ENCODE measurements at regions not wholly inside any gene's neighbourhood (a gene's known extent, or its start where the extent isn't known, plus 50 kb on each side); places are given as distances from the start of the nearest gene placed in this dataset.
"Not testable (repeated sequence)": the region's sequence is repeated elsewhere in the genome, so short reads cannot be mapped to it uniquely, and the experiment has no call there.

- peak; percentile 82 for DNase-seq
Measured at GRCh38 chr2:237217995-237218616, 132.4 kb downstream of the COPS8 start.

- DNase-seq = peak; percentile 88
Measured at GRCh38 chr2:237218756-237219155, 133.1 kb downstream of the COPS8 start.

- DNase-seq = peak; percentile 79
Measured at GRCh38 chr2:237219826-237220225, 134.1 kb downstream of the COPS8 start.

- DNase-seq = no peak
Measured at GRCh38 chr2:237221443-237221842, 135.8 kb downstream of the COPS8 start.

- DNase-seq = peak; percentile 92
Measured at GRCh38 chr2:237222178-237222577, 136.5 kb downstream of the COPS8 start.

- peak; percentile 35 for DNase-seq
Measured at GRCh38 chr2:237222601-237223041, 136.9 kb downstream of the COPS8 start.

- peak; percentile 100 for DNase-seq
Measured at GRCh38 chr2:237223201-237223861, 137.6 kb downstream of the COPS8 start.

- no peak for DNase-seq
Measured at GRCh38 chr2:237227190-237227589, 141.5 kb downstream of the COPS8 start.

GRCh38 chr2:237227592-237228280 is 142.0 kb downstream of the COPS8 start:
- peak; percentile 92 for DNase-seq

GRCh38 chr2:237228281-237228625 is 142.6 kb downstream of the COPS8 start:
- DNase-seq = no peak

GRCh38 chr2:237229905-237230304 is 144.2 kb downstream of the COPS8 start:
- DNase-seq = no peak

- DNase-seq = no peak
Measured at GRCh38 chr2:237230355-237230754, 144.7 kb downstream of the COPS8 start.

- no peak for DNase-seq
Measured at GRCh38 chr2:237231593-237231992, 145.9 kb downstream of the COPS8 start.

- no peak for DNase-seq
Measured at GRCh38 chr2:237232166-237232565, 146.5 kb downstream of the COPS8 start.

- DNase-seq = no peak
Measured at GRCh38 chr2:237234268-237234667, 148.6 kb downstream of the COPS8 start.

- DNase-seq = peak; percentile 51
Measured at GRCh38 chr2:237235383-237236095, 149.8 kb downstream of the COPS8 start.

- peak; percentile 44 for DNase-seq
Measured at GRCh38 chr2:237236188-237236587, 150.5 kb downstream of the COPS8 start.

GRCh38 chr2:237238249-237238648 is 152.6 kb downstream of the COPS8 start:
- no peak for DNase-seq

- no peak for DNase-seq
Measured at GRCh38 chr2:237240252-237240651, 154.6 kb downstream of the COPS8 start.

GRCh38 chr2:237240868-237241267 is 155.2 kb downstream of the COPS8 start:
- DNase-seq = not testable (repeated sequence)

GRCh38 chr2:237242091-237242536 is 156.4 kb downstream of the COPS8 start:
- DNase-seq = peak; percentile 28

- no peak for DNase-seq
Measured at GRCh38 chr2:237243487-237243886, 157.8 kb downstream of the COPS8 start.

GRCh38 chr2:237244178-237244577 is 158.5 kb downstream of the COPS8 start:
- DNase-seq = no peak

All from fibroblast of skin of scalp (primary cell).